Heart right ventricle (tissue), 16 donors: ENCODE measurements at regions not wholly inside any gene's neighbourhood (a gene's known extent, or its start where the extent isn't known, plus 50 kb on each side); places are given as distances from the start of the nearest gene placed in this dataset.

Experiments used
- ATAC-seq, 8 donors: fragments of 200-7000 bp; cut with Tn5 transposase; one replicate each; pipeline ENCODE4 v1.9.1; 2020; ENCODE audit warnings: mild to moderate bottlenecking in 8 of 8, moderate library complexity in 8 of 8, moderate number of reproducible peaks in 1 of 8
- DNase-seq, 2 donors: peaks; one replicate each; pipeline ENCODE4 v3.0.0-alpha.2; 2020
- H3K27ac ChIP-seq, 10 donors: fragments of 200-600 bp; sonication (generic) in 2 of 10; one replicate each; pipeline versions ENCODE4 v1.5.0 to v1.8.0; 2020 to 2022; ENCODE audit warnings: mild to moderate bottlenecking in 3 of 10
- H3K27me3 ChIP-seq, 7 donors: fragments of 200-600 bp; one replicate each; pipeline ENCODE4 v1.8.0; 2021 to 2022; ENCODE audit warnings: mild to moderate bottlenecking in 2 of 7
- H3K36me3 ChIP-seq, 9 donors: fragments of 200-600 bp; sonication (generic) in 1 of 9; one replicate each; pipeline versions ENCODE4 v1.5.0 to v1.8.0; 2020 to 2022; ENCODE audit warnings: mild to moderate bottlenecking in 2 of 9
- H3K4me1 ChIP-seq, 9 donors: fragments of 200-600 bp; sonication (generic) in 1 of 9; one replicate each; pipeline versions ENCODE4 v1.5.0 to v1.8.0; 2020 to 2022; ENCODE audit warnings: mild to moderate bottlenecking in 4 of 9
- H3K4me3 ChIP-seq, 10 donors: fragments of 200-600 bp; sonication (generic) in 2 of 10; one replicate each; pipeline versions ENCODE4 v1.5.0 to v1.8.0; 2020 to 2022; ENCODE audit warnings: mild to moderate bottlenecking in 7 of 10, moderate library complexity in 2 of 10
- H3K9me3 ChIP-seq, 11 donors: fragments of 200-600 bp in 10 of 11; sonication (generic) in 2 of 11; one replicate each; pipeline versions ENCODE4 v1.5.0 to v1.8.0; 2013 to 2022; ENCODE audit warnings: mild to moderate bottlenecking in 2 of 11, control low read depth in 1 of 11, moderate library complexity in 1 of 11
- WGBS, 2 donors: extraction: QIAGEN DNeasy Blood & Tissue Kit; methylation state at CpG; one replicate each; pipeline ENCODE4 v1.1.7; 2013; ENCODE audit warnings: inconsistent platforms in 1 of 2; 5-methylcytosine and 5-hydroxymethylcytosine counted together
- intact Hi-C, 10 donors: fragments of 100-400 bp; cut with DNase I; formaldehyde crosslinking; loops; one replicate each; pipeline versions ENCODE4 v1.11.1 to v1.14.2; 2022
- TF ChIP-seq, protein P1 (sequence below), 9 donors: fragments of 200-600 bp; sonication (generic) in 2 of 9; IDR thresholded peaks; one replicate each; pipeline versions ENCODE4 v1.5.0 to v1.8.0; 2021 to 2022; ENCODE audit warnings: antibody characterized with exemption in 9 of 9, mild to moderate bottlenecking in 5 of 9, moderate library complexity in 1 of 9
- donor health status: Arrhythmogenic right ventricular cardiomyopathy.
- donor health status: ischemic (EF 13 %, LVEDD 7.1; RV severe dilation, severe dysfunction).
- donor health status: healthy with polysubstance abuse.
- donor health status: DM: no; HTN: yes; CAD: no.
- donor health status: DM: no; HTN: no; CAD: no.
- donor health status: ischemic (EF 25% LVEDD 6.9; RV normal size, moderate dysfunction).
- donor health status: ischemic (EF 25% LVEDD 5.7; RV mildly dilated, moderate dysfunction).
- donor health status: healthy.
- donor health status: DM: yes; HTN: yes; CAD: no.
- donor health status: Ischemic cardiomyopathy.
- donor health status: ischemic (EF 35%, LVEDD 5.7; RV mildly dilated, moderate dysfunction).
- donor health status: nonischemic (EF 11% LVEDD 7.7; RV severe dilation, severe dysfunction).
- donor health status: DM: yes; HTN: yes; CAD: no.
- donor health status: PGD.
- donor health status: ischemic (EF 29% LVEDD 5.4; RV normal size, mild dysfunction).
- donor health status: nonischemic (EF 23%, LVEDD 6.1; RV moderate dilation, normal function).

- 43 to 48% methylated on average over 6 of the region's 6 CpGs for WGBS, 2 donors
- no peak overlapping the region for H3K4me3 ChIP-seq
- no peaks in the 10 kb centered on the region for H3K36me3 ChIP-seq
- peaks cover 0 to 13% (median 0%) of the 10 kb centered on the region in 7 donors for H3K27me3 ChIP-seq
- no peaks in the 10 kb centered on the region for H3K9me3 ChIP-seq
- intact Hi-C loops: no loop called here
- DNase-seq (no peak), ATAC-seq (no peak)
- H3K4me1 ChIP-seq: peaks cover 0 to 13% (median 0%) of the 10 kb centered on the region in 9 donors
- TF ChIP-seq, protein P1, sequence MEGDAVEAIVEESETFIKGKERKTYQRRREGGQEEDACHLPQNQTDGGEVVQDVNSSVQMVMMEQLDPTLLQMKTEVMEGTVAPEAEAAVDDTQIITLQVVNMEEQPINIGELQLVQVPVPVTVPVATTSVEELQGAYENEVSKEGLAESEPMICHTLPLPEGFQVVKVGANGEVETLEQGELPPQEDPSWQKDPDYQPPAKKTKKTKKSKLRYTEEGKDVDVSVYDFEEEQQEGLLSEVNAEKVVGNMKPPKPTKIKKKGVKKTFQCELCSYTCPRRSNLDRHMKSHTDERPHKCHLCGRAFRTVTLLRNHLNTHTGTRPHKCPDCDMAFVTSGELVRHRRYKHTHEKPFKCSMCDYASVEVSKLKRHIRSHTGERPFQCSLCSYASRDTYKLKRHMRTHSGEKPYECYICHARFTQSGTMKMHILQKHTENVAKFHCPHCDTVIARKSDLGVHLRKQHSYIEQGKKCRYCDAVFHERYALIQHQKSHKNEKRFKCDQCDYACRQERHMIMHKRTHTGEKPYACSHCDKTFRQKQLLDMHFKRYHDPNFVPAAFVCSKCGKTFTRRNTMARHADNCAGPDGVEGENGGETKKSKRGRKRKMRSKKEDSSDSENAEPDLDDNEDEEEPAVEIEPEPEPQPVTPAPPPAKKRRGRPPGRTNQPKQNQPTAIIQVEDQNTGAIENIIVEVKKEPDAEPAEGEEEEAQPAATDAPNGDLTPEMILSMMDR (IDR thresholded peaks at IDR 0.05): no peak
- peak overlapping the region in 1 of 10 donors; percentile 47 for H3K27ac ChIP-seq
Measured at GRCh38 chr7:142463401-142463850, 205.6 kb upstream of the PRSS58 start.

GRCh38 chr7:142461437-142461836 is 203.6 kb upstream of the PRSS58 start:
- H3K27me3 ChIP-seq: peaks cover 0 to 28% (median 5%) of the 10 kb centered on the region in 7 donors
- no peak overlapping the region for H3K4me3 ChIP-seq
- TF ChIP-seq, protein P1 (IDR thresholded peaks at IDR 0.05): no peak
- ATAC-seq (no peak), DNase-seq (no peak)
- no peaks in the 10 kb centered on the region for H3K36me3 ChIP-seq
- H3K9me3 ChIP-seq: no peaks in the 10 kb centered on the region
- no peak overlapping the region for H3K27ac ChIP-seq
- 74 to 86% methylated on average over 2 of the region's 2 CpGs for WGBS, 2 donors
- H3K4me1 ChIP-seq: peaks cover 0 to 13% (median 0%) of the 10 kb centered on the region in 9 donors
- intact Hi-C loops: no loop called here

DNA sequence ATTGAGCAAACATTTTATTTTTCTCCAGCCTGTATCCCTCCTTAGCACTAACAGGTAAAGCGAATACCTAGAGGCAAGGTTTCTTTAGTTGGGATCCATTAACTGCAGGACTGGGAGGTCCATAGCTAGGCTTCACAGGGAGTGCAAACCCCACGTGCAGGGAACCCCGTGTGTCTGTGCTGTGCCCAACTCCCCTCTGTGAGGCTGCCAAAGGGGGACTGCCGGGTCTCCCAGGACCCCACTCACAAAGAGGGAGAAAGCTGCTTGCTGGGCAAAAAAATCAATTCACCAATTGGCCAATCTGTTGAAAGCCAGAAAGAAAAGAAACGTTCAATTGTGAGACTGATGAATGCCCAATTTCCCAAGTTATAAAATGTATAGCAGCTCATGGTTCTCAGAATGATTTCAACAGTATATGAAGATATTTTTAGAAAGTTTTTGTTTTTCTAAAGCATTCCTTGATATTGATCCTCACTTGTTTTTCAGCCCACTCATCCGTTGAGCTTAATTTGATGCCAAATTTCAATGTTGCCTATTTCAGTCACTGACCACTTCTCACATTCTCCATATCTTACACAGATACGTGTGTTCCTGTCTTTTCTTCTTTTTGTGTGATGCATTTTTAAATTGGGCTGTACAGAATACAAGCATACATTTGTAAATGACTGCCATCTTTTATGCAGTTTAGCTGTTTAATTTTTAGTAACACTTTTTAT is 202.7 kb upstream of the PRSS58 start:
- no peak for ATAC-seq
- H3K4me3 ChIP-seq: no peak overlapping the region
- H3K27ac ChIP-seq: no peak overlapping the region
- WGBS, 2 donors: 51 to 63% methylated on average over 7 of the region's 7 CpGs
- no peaks in the 10 kb centered on the region for H3K36me3 ChIP-seq
- no peak for DNase-seq
- TF ChIP-seq, protein P1 (IDR thresholded peaks at IDR 0.05): no peak
- H3K4me1 ChIP-seq: peaks cover 0 to 13% (median 0%) of the 10 kb centered on the region in 9 donors
- intact Hi-C loops: no loop called here
- peaks cover 0 to 29% (median 5%) of the 10 kb centered on the region in 7 donors for H3K27me3 ChIP-seq
- H3K9me3 ChIP-seq: no peaks in the 10 kb centered on the region

GRCh38 chr7:142459551-142459963 is 201.7 kb upstream of the PRSS58 start:
- no peak overlapping the region for H3K27ac ChIP-seq
- no peak overlapping the region for H3K4me3 ChIP-seq
- TF ChIP-seq, protein P1 (IDR thresholded peaks at IDR 0.05): peak; percentile 36 to 78 (median 66)
- DNase-seq: no peak
- peaks cover 0 to 29% (median 5%) of the 10 kb centered on the region in 7 donors for H3K27me3 ChIP-seq
- H3K36me3 ChIP-seq: no peaks in the 10 kb centered on the region
- H3K9me3 ChIP-seq: no peaks in the 10 kb centered on the region
- intact Hi-C loops: no loop called here
- WGBS, 2 donors: 9 to 10% methylated on average over 5 of the region's 5 CpGs
- peaks cover 0 to 13% (median 0%) of the 10 kb centered on the region in 9 donors for H3K4me1 ChIP-seq
- peak in 5 of 8 donors; percentile 57 to 71 (median 67) for ATAC-seq
